SK-N-MC (cell line): ENCODE measurements at regions not wholly inside any gene's neighbourhood (a gene's known extent, or its start where the extent isn't known, plus 50 kb on each side); places are given as distances from the start of the nearest gene placed in this dataset.
"Not testable (repeated sequence)": the region's sequence is repeated elsewhere in the genome, so short reads cannot be mapped to it uniquely, and the experiment has no call there.

Experiments used
- DNase-seq: peaks from one replicate; pipeline ENCODE4 v3.0.0-alpha.2; 2011; ENCODE audit warnings: low read depth, low spot score
- H3K27ac ChIP-seq: fragments of 200-600 bp; sonication (generic); 2 replicates; pipeline ENCODE4 v1.5.1; 2016; ENCODE audit warnings: mixed run types
- H3K36me3 ChIP-seq: fragments of 200-600 bp; sonication (generic); 2 replicates; pipeline ENCODE4 v1.6.1; 2017; ENCODE audit warnings: antibody characterized with exemption, low read length, mixed read lengths; ENCODE audit not compliant: insufficient read depth
- H3K4me3 ChIP-seq: fragments of 200-600 bp; sonication (generic); 2 replicates; pipeline ENCODE4 v1.5.1; 2016
- H3K9ac ChIP-seq: fragments of 200-600 bp; sonication (generic); 2 replicates; pipeline ENCODE4 v1.8.0; 2017; ENCODE audit warnings: mixed run types, mixed read lengths; ENCODE audit not compliant: insufficient read length
- H3K9me3 ChIP-seq: fragments of 200-600 bp; sonication (generic); 2 replicates; pipeline ENCODE4 v1.6.1; 2017; ENCODE audit warnings: low read depth, mild to moderate bottlenecking, antibody characterized with exemption, low read length, moderate library complexity, mixed read lengths
- EZH2 ChIP-seq: fragments of 200-600 bp; sonication (generic); IDR thresholded peaks from one replicate; pipeline ENCODE4 v1.6.1; 2017; ENCODE audit warnings: antibody characterized with exemption
- FOXP2 ChIP-seq: optimal IDR thresholded peaks from 2 replicates; pipeline ENCODE3; 2011; ENCODE audit warnings: mild to moderate bottlenecking, moderate library complexity; ENCODE audit not compliant: insufficient read depth; ENCODE audit errors: extremely low read length, control extremely low read depth
- POLR2AphosphoS5 ChIP-seq: IDR thresholded peaks from 2 replicates; pipeline ENCODE4 v1.6.1; 2012; ENCODE audit warnings: mild to moderate bottlenecking, low read depth, low read length, borderline replicate concordance

- DNase-seq, result no peak
- Histone ChIP-seq H3K9ac (no peak overlapping the region), H3K27ac (no peak overlapping the region), H3K4me3 (no peak overlapping the region), H3K9me3 (no peaks in the 10 kb centered on the region), H3K36me3 (no peaks in the 10 kb centered on the region)
- TF ChIP-seq EZH2, result no peak
- TF ChIP-seq POLR2AphosphoS5, result no peak
- no peak for TF ChIP-seq FOXP2
These were observed 323.2 kb downstream of the RAD51AP2 start for GRCh38 chr2:17195016-17195415.

GRCh38 chr2:17194083-17194482 is 324.2 kb downstream of the RAD51AP2 start:
- Histone ChIP-seq H3K9me3 (no peaks in the 10 kb centered on the region), H3K27ac (no peak overlapping the region), H3K4me3 (no peak overlapping the region), H3K9ac (no peak overlapping the region), H3K36me3 (no peaks in the 10 kb centered on the region)
- no peak for DNase-seq
- no peak for TF ChIP-seq EZH2
- no peak for TF ChIP-seq FOXP2
- no peak for TF ChIP-seq POLR2AphosphoS5

DNA sequence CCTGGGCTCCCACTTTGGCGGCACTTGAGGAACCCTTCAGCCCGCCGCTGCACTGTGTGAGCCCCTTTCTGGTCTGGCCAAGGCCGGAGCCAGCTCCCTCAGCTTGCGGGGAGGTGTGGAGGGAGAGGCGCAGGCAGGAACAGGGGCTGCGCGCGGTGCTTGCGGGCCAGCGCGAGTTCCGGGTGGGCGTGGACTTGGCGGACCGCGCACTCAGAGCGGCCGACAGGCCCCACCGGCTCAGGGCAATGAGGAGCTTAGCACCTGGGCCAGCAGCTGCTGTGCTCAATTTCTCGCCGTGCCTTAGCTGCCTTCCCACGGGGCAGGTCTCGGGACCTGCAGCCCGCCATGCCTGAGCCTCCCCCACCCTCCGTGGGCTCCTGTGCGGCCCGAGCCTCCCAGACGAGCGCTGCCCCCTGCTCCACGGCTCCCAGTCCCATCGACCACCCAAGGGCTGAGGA is 324.8 kb downstream of the RAD51AP2 start:
- H3K9ac ChIP-seq, H3K4me3 ChIP-seq, H3K36me3 ChIP-seq, H3K9me3 ChIP-seq, DNase-seq, H3K27ac ChIP-seq: not testable (repeated sequence)

DNA sequence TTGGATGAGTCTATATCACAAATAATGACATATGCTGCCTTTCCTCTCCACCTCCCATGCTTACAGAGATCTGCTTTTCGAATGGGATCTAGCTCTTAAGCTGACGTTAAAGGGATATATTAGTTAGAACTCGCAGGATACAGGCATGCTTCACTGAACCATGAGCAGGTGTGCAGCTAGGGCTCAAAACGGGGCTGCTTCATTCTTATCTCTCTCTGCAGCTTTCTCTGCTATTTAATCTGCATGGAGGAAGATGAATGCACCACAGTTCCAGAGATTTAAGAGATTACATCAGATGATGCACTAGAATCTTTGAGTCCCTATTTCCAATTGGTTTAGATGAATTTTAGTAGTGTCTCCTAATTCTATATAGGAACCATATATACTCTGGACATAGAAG is 327.0 kb downstream of the RAD51AP2 start:
- Histone ChIP-seq H3K36me3 (no peaks in the 10 kb centered on the region), H3K27ac (no peak overlapping the region), H3K9me3 (no peaks in the 10 kb centered on the region), H3K4me3 (no peak overlapping the region), H3K9ac (no peak overlapping the region)
- DNase-seq, result no peak
- TF ChIP-seq POLR2AphosphoS5 (no peak), EZH2 (no peak), FOXP2 (no peak)

DNA sequence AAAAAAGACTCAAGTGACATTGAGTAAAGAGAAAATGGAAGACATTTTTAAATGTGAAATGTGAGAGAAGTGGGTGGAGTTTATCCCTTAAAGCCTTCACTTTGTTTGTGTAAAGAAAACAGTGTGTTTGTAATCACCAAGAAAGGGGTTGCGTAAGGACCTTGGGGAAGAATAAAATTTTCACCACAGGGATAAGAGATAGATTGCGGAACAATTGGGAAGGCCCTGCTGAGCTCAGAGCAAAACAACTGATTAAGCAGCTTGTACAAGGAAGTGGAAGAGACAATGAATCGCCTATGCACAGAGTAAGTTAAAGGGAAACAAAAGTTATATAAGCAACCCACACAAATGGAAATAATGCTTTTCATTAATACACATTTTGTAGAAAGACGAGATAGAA is 327.7 kb downstream of the RAD51AP2 start:
- H3K36me3 ChIP-seq, result no peaks in the 10 kb centered on the region
- H3K4me3 ChIP-seq, result no peak overlapping the region
- TF ChIP-seq EZH2 (no peak), FOXP2 (no peak), POLR2AphosphoS5 (no peak)

DNA sequence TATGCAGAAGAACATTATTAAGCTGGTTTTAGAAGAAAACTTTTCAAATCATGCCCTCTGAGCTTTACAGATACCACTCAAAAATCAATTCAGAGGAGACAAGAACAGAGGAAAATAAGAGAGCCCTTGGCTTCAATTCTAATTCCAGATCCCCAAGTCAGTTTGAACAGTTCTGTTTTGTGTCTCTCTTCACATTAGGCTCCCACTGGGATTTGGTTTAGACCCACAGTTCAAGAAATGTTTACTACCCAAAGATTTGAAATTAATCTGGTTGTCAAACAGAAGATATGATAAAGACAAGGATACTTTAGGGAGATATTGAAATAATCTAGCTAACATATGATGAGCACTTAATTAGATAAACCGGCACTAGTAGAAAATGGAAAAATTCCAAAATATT is 329.5 kb downstream of the RAD51AP2 start:
- no peak for TF ChIP-seq EZH2
- no peak for TF ChIP-seq POLR2AphosphoS5
- no peak for TF ChIP-seq FOXP2
- no peak overlapping the region for H3K9ac ChIP-seq
- no peak overlapping the region for H3K4me3 ChIP-seq

More for the DNA sequence above, 327.7 kb downstream of the RAD51AP2 start:
- no peak for DNase-seq
- H3K9me3 ChIP-seq, result no peaks in the 10 kb centered on the region
- no peak overlapping the region for H3K27ac ChIP-seq
- H3K9ac ChIP-seq, result no peak overlapping the region

GRCh38 chr2:17184512-17184911 is 333.7 kb downstream of the RAD51AP2 start:
- Histone ChIP-seq H3K27ac (no peak overlapping the region), H3K4me3 (no peak overlapping the region), H3K9me3 (no peaks in the 10 kb centered on the region), H3K9ac (no peak overlapping the region), H3K36me3 (no peaks in the 10 kb centered on the region)
- DNase-seq, result no peak
- no peak for TF ChIP-seq EZH2

More for the DNA sequence above, 329.5 kb downstream of the RAD51AP2 start:
- Histone ChIP-seq H3K36me3 (no peaks in the 10 kb centered on the region), H3K27ac (no peak overlapping the region), H3K9me3 (no peaks in the 10 kb centered on the region)
- DNase-seq, result no peak

DNA sequence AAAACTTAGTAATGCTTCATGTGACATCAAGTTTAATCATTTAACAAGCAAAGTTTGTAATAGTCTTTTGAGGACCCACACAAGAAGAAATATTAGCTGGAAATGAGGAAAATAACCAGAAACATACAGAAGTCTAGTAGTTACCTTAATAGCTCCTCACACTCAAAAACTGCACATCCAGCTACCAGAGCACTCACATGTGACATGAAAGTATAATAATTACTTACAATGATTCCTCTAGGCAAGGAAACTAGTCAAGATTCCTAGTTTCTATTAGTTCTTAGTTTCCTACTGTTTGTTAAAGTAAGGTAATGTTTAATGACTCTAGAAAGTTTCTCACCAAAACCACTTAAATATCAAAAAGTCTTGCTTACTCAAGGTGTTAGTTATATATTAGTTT is 335.8 kb downstream of the RAD51AP2 start:
- no peak overlapping the region for H3K27ac ChIP-seq
- H3K4me3 ChIP-seq, result no peak overlapping the region
- H3K36me3 ChIP-seq, result no peaks in the 10 kb centered on the region
- no peaks in the 10 kb centered on the region for H3K9me3 ChIP-seq
- H3K9ac ChIP-seq, result no peak overlapping the region
- no peak for DNase-seq
- TF ChIP-seq POLR2AphosphoS5 (no peak), EZH2 (no peak), FOXP2 (no peak)

- DNase-seq, result no peak
- Histone ChIP-seq H3K36me3 (no peaks in the 10 kb centered on the region), H3K9ac (no peak overlapping the region), H3K9me3 (no peaks in the 10 kb centered on the region), H3K27ac (no peak overlapping the region), H3K4me3 (no peak overlapping the region)
- TF ChIP-seq FOXP2 (no peak), EZH2 (no peak)
These were observed 337.0 kb downstream of the RAD51AP2 start for GRCh38 chr2:17181051-17181752.
